K562 (cell line): ENCODE measurements at regions not wholly inside any gene's neighbourhood (a gene's known extent, or its start where the extent isn't known, plus 50 kb on each side); places are given as distances from the start of the nearest gene placed in this dataset.

ENCODE experiments used
- ATAC-seq: fragments of 200-7000 bp; cut with Tn5 transposase; 3 replicates; pipeline ENCODE4 v1.9.1; 2020; ENCODE audit warnings: moderate library complexity
- BruUV-seq: library from RNA; stranded (reverse); fragments of 400-500 nt; replicated peaks from 2 replicates; lab custom pipeline; 2021; lab: Mats Ljungman, UMichigan
- CTCF ChIA-PET: fragments of 300-600 bp; formaldehyde crosslinking; extraction: SDS; loops from one replicate; lab custom pipeline; 2021; ENCODE audit warnings: low intra/inter-chr PET ratio; lab: Yijun Ruan, JAX
- POLR2A ChIA-PET: fragments of 300-600, 350-650 bp; sonication (Branson Sonifier 250); formaldehyde crosslinking; extraction: SDS; loops from one replicate; lab custom pipeline; 2021; ENCODE audit warnings: antibody characterized with exemption, inconsistent platforms; lab: Yijun Ruan, JAX
- DNase-seq, 4 experiments: peaks; one replicate each; pipeline versions ENCODE4 v3.0.0 to v3.0.0-alpha.2; 2011 to 2018; ENCODE audit warnings: low spot score in 3 of 4, mixed read lengths in 3 of 4; ENCODE audit errors: extremely low read depth in 1 of 4
- FAIRE-seq: peaks from 2 replicates; lab custom pipeline; 2011; peaks lifted over from hg19 to GRCh38; lab: Jason Lieb, UNC
- H2AFZ ChIP-seq: 2 replicates; pipeline ENCODE4 v1.6.0; 2011; ENCODE audit warnings: low read depth, low read length, control low read depth, inconsistent platforms
- H3K27ac ChIP-seq: fragments of 200-600 bp; 3 replicates; pipeline ENCODE4 v1.8.0; 2011; ENCODE audit warnings: low read depth, mild to moderate bottlenecking, control low read depth, inconsistent platforms, low read length, moderate library complexity, mixed read lengths; ENCODE audit errors: extremely low read depth
- H3K27me3 ChIP-seq, 2 experiments: fragments of 300-600 bp in 1 of 2; 2 replicates in 1 of 2; 3 replicates in 1 of 2; pipeline versions ENCODE4 v1.6.0 to v1.8.0; 2011; ENCODE audit warnings: inconsistent platforms in 2 of 2, low read length in 2 of 2, mild to moderate bottlenecking in 1 of 2, mixed read lengths in 1 of 2, moderate library complexity in 1 of 2; ENCODE audit not compliant: control insufficient read depth in 2 of 2, insufficient read depth in 2 of 2
- H3K36me3 ChIP-seq: fragments of 300-600 bp; 3 replicates; pipeline ENCODE4 v1.8.0; 2011; ENCODE audit warnings: mild to moderate bottlenecking, low read length, inconsistent platforms; ENCODE audit not compliant: control insufficient read depth, insufficient read depth
- H3K4me1 ChIP-seq, 2 experiments: fragments of 200-600 bp in 1 of 2; replicated peaks in 1 of 2; 2 replicates in 1 of 2; 3 replicates in 1 of 2; pipeline versions ENCODE4 v1.5.1 to v1.8.0; 2011; ENCODE audit warnings: inconsistent platforms in 2 of 2, low read length in 2 of 2, mild to moderate bottlenecking in 1 of 2, mixed read lengths in 1 of 2, moderate library complexity in 1 of 2; ENCODE audit not compliant: control insufficient read depth in 2 of 2, insufficient read depth in 2 of 2
- H3K4me2 ChIP-seq: 2 replicates; pipeline ENCODE4 v1.6.1; 2011; ENCODE audit warnings: low read length, control low read depth, inconsistent platforms, mixed read lengths; ENCODE audit not compliant: insufficient read depth
- H3K4me3 ChIP-seq: fragments of 200-600 bp; sonication (generic), shearing (Covaris generic); 2 replicates; pipeline ENCODE4 v1.5.1; 2016; ENCODE audit warnings: control low read depth, inconsistent platforms
- H3K79me2 ChIP-seq: fragments of 200-600 bp; 3 replicates; pipeline ENCODE4 v1.8.0; 2011; ENCODE audit warnings: low read length, inconsistent platforms; ENCODE audit not compliant: control insufficient read depth, insufficient read depth
- H3K9ac ChIP-seq, 2 experiments: 2 replicates each; pipeline versions ENCODE4 v1.6.0 to v1.6.1; 2011; ENCODE audit warnings: low read depth in 2 of 2, low read length in 2 of 2, control low read depth in 1 of 2, inconsistent platforms in 1 of 2, mild to moderate bottlenecking in 1 of 2, mixed read lengths in 1 of 2; ENCODE audit not compliant: insufficient read depth in 1 of 2
- H3K9me1 ChIP-seq: one replicate; pipeline ENCODE4 v1.6.0; 2011; ENCODE audit warnings: inconsistent platforms, mild to moderate bottlenecking, low read length, moderate library complexity; ENCODE audit not compliant: control insufficient read depth, insufficient read depth
- H3K9me3 ChIP-seq: replicated peaks from 2 replicates; pipeline ENCODE4 v1.5.1; 2011; ENCODE audit warnings: low read depth, low read length, inconsistent platforms; ENCODE audit not compliant: control insufficient read depth, insufficient read depth
- H4K20me1 ChIP-seq: replicated peaks from 2 replicates; pipeline ENCODE4 v1.6.1; 2011; ENCODE audit warnings: low read length, inconsistent platforms, mixed read lengths; ENCODE audit not compliant: control insufficient read depth, insufficient read depth
- CBX3 ChIP-seq, 2 experiments: IDR thresholded peaks; 1 replicate in 1 of 2; 2 replicates in 1 of 2; pipeline ENCODE4 v1.6.1; 2012; ENCODE audit warnings: inconsistent platforms in 2 of 2, low read length in 2 of 2, borderline replicate concordance in 1 of 2, control low read depth in 1 of 2
- HEY1 ChIP-seq: fragments of 250-450 bp; sonication (Bioruptor Pico); IDR thresholded peaks from 2 replicates; pipeline ENCODE4 v1.5.0; 2020; ENCODE audit warnings: mild to moderate bottlenecking, moderate library complexity, borderline replicate concordance
- ZNF146 ChIP-seq: IDR thresholded peaks from one replicate; pipeline ENCODE4 v1.6.1; 2018; ENCODE audit warnings: missing compliant biosample characterization; ENCODE audit not compliant: unreplicated experiment
- in situ Hi-C: fragments of 300-500 bp; cut with MboI; formaldehyde crosslinking; loops from 4 replicates; pipeline ENCODE4 v1.15.0; 2018; ENCODE audit warnings: inconsistent platforms, mixed read lengths
- intact Hi-C: fragments of 100-400 bp; cut with micrococcal nuclease; formaldehyde crosslinking; loops from 2 replicates; pipeline ENCODE4 v1.14.2; 2022
- TF ChIP-seq, protein P1 (sequence below): fragments of 250-450 bp; sonication (Bioruptor Pico); IDR thresholded peaks from 2 replicates; pipeline ENCODE4 v1.5.0; 2021; ENCODE audit warnings: mild to moderate bottlenecking, borderline replicate concordance
- TF ChIP-seq, protein P2 (sequence below): sonication (generic); formaldehyde crosslinking; IDR thresholded peaks from 2 replicates; pipeline ENCODE4 v1.8.0; 2022; ENCODE audit warnings: missing genetic modification reagents, mild to moderate bottlenecking, moderate library complexity, borderline replicate concordance
- TF ChIP-seq, protein P3 (sequence below): fragments of 450-650 bp; IDR thresholded peaks from 2 replicates; pipeline ENCODE4 v1.6.1; 2017; ENCODE audit warnings: antibody characterized with exemption

DNA sequence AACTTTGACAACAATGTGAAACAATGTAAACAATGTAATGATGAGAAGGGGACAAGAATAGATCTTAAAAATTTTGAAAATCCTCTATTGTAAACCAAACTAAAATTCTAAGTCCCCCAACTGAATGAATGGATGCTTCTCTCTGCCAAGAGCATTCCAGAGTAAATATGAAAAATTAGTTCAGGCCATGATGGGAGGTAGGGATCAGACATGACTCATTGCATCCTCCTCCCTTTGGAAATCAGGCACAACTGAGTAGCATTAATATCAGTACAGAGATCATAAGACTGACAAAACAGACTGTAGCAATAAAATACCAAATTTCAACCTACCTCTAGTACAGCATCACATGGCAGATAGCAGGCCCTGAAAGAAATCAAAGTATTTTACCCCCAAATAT, 559.9 kb downstream of the C12orf50 start:
- intact Hi-C loops = no loop called here
- H3K27me3 ChIP-seq = no peaks in the 10 kb centered on the region
- FAIRE-seq (no peak), ATAC-seq (no peak), DNase-seq (no peak)
- no peak overlapping the region for H3K4me2 ChIP-seq
- H4K20me1 ChIP-seq = no peaks in the 10 kb centered on the region
- ChIA-PET POLR2A (no interaction called here), CTCF (no interaction called here)
- BruUV-seq = no TSS peak
- no peak overlapping the region for H2AFZ ChIP-seq
- no peak overlapping the region for H3K9ac ChIP-seq
- H3K9me3 ChIP-seq = no peaks in the 10 kb centered on the region; the same call in 1 of the 2 replicates
- no peaks in the 10 kb centered on the region for H3K9me1 ChIP-seq
- no peak overlapping the region for H3K27ac ChIP-seq
- in situ Hi-C loops = no loop called here
- no peaks in the 10 kb centered on the region for H3K4me1 ChIP-seq
- no peak overlapping the region for H3K4me3 ChIP-seq
- H3K79me2 ChIP-seq = no peaks in the 10 kb centered on the region
- no peaks in the 10 kb centered on the region for H3K36me3 ChIP-seq
- TF ChIP-seq ZNF146 (CRISPR knock-in tag) (no peak), HEY1 (no peak), CBX3 (IDR thresholded peaks at IDR 0.05; ENCODE audit: borderline replicate concordance in 1 of 2, low read length in 2 of 2) (no peak)
- TF ChIP-seq, protein P1, sequence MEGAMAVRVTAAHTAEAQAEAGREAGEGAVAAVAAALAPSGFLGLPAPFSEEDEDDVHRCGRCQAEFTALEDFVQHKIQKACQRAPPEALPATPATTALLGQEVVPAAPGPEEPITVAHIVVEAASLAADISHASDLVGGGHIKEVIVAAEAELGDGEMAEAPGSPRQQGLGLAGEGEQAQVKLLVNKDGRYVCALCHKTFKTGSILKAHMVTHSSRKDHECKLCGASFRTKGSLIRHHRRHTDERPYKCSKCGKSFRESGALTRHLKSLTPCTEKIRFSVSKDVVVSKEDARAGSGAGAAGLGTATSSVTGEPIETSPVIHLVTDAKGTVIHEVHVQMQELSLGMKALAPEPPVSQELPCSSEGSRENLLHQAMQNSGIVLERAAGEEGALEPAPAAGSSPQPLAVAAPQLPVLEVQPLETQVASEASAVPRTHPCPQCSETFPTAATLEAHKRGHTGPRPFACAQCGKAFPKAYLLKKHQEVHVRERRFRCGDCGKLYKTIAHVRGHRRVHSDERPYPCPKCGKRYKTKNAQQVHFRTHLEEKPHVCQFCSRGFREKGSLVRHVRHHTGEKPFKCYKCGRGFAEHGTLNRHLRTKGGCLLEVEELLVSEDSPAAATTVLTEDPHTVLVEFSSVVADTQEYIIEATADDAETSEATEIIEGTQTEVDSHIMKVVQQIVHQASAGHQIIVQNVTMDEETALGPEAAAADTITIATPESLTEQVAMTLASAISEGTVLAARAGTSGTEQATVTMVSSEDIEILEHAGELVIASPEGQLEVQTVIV = no peak
- TF ChIP-seq, protein P2, sequence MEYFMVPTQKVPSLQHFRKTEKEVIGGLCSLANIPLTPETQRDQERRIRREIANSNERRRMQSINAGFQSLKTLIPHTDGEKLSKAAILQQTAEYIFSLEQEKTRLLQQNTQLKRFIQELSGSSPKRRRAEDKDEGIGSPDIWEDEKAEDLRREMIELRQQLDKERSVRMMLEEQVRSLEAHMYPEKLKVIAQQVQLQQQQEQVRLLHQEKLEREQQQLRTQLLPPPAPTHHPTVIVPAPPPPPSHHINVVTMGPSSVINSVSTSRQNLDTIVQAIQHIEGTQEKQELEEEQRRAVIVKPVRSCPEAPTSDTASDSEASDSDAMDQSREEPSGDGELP (CRISPR knock-in tag) = no peak
- TF ChIP-seq, protein P3, sequence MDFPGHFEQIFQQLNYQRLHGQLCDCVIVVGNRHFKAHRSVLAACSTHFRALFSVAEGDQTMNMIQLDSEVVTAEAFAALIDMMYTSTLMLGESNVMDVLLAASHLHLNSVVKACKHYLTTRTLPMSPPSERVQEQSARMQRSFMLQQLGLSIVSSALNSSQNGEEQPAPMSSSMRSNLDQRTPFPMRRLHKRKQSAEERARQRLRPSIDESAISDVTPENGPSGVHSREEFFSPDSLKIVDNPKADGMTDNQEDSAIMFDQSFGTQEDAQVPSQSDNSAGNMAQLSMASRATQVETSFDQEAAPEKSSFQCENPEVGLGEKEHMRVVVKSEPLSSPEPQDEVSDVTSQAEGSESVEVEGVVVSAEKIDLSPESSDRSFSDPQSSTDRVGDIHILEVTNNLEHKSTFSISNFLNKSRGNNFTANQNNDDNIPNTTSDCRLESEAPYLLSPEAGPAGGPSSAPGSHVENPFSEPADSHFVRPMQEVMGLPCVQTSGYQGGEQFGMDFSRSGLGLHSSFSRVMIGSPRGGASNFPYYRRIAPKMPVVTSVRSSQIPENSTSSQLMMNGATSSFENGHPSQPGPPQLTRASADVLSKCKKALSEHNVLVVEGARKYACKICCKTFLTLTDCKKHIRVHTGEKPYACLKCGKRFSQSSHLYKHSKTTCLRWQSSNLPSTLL = no peak
